ENCODE measurements at regions not wholly inside any gene's neighbourhood (a gene's known extent, or its start where the extent isn't known, plus 50 kb on each side); places are given as distances from the start of the nearest gene placed in this dataset.

GRCh38 chr2:146260551-146260950 is 1584.3 kb upstream of the ACVR2A start:
- intact Hi-C loops (cut with DNase I) = no loop called here
- no peak for DNase-seq

GRCh38 chr2:146259816-146260215 is 1585.0 kb upstream of the ACVR2A start:
- intact Hi-C loops (cut with DNase I) = no loop called here
- no peak for DNase-seq

- no peak for DNase-seq
- intact Hi-C loops (cut with DNase I) = no loop called here
These were observed 1586.8 kb upstream of the ACVR2A start for GRCh38 chr2:146258071-146258470.

GRCh38 chr2:146252119-146252518 is 1592.7 kb upstream of the ACVR2A start:
- intact Hi-C loops (cut with DNase I) = no loop called here
- no peak for DNase-seq

GRCh38 chr2:146251328-146251727 is 1593.5 kb upstream of the ACVR2A start:
- intact Hi-C loops (cut with DNase I) = no loop called here
- no peak for DNase-seq

- DNase-seq = no peak
- intact Hi-C loops (cut with DNase I) = no loop called here
These were observed 1597.9 kb upstream of the ACVR2A start for GRCh38 chr2:146246736-146247523.

GRCh38 chr2:146246002-146246735 is 1598.7 kb upstream of the ACVR2A start:
- no peak for DNase-seq
- intact Hi-C loops (cut with DNase I) = no loop called here

- intact Hi-C loops (cut with DNase I) = no loop called here
- DNase-seq = no peak
These were observed 1600.0 kb upstream of the ACVR2A start for GRCh38 chr2:146244830-146245229.

- DNase-seq = no peak
- intact Hi-C loops (cut with DNase I) = no loop called here
These were observed 1600.7 kb upstream of the ACVR2A start for GRCh38 chr2:146244131-146244530.

- intact Hi-C loops (cut with DNase I) = no loop called here
These were observed 1603.8 kb upstream of the ACVR2A start for GRCh38 chr2:146241023-146241422.

GRCh38 chr2:146240391-146240790 is 1604.4 kb upstream of the ACVR2A start:
- intact Hi-C loops (cut with DNase I) = no loop called here
- no peak for DNase-seq

More at GRCh38 chr2:146241023-146241422, 1603.8 kb upstream of the ACVR2A start:
- no peak for DNase-seq

- intact Hi-C loops (cut with DNase I) = no loop called here
These were observed 1605.3 kb upstream of the ACVR2A start for GRCh38 chr2:146239392-146240135.

GRCh38 chr2:146238254-146238966 is 1606.4 kb upstream of the ACVR2A start:
- intact Hi-C loops (cut with DNase I) = no loop called here

More at GRCh38 chr2:146239392-146240135, 1605.3 kb upstream of the ACVR2A start:
- no peak for DNase-seq

GRCh38 chr2:146235158-146235557 is 1609.7 kb upstream of the ACVR2A start:
- intact Hi-C loops (cut with DNase I) = no loop called here
- no peak for DNase-seq

More at GRCh38 chr2:146238254-146238966, 1606.4 kb upstream of the ACVR2A start:
- no peak for DNase-seq

- DNase-seq = no peak
- intact Hi-C loops (cut with DNase I) = no loop called here
These were observed 1615.2 kb upstream of the ACVR2A start for GRCh38 chr2:146229508-146230155.

- DNase-seq = no peak
- intact Hi-C loops (cut with DNase I) = no loop called here
These were observed 1616.3 kb upstream of the ACVR2A start for GRCh38 chr2:146228466-146229058.

- DNase-seq = no peak
These were observed 1616.8 kb upstream of the ACVR2A start for GRCh38 chr2:146228020-146228393.

More at GRCh38 chr2:146228020-146228393, 1616.8 kb upstream of the ACVR2A start:
- intact Hi-C loops (cut with DNase I) = no loop called here

All from head of caudate nucleus (tissue), 42 donors.